Tibial nerve (tissue), 4 donors: ENCODE measurements at regions not wholly inside any gene's neighbourhood (a gene's known extent, or its start where the extent isn't known, plus 50 kb on each side); places are given as distances from the start of the nearest gene placed in this dataset.

Source experiments
- CTCF ChIP-seq, 5 experiments: fragments of 200-600 bp in 3 of 5; fragments of 450-650 bp in 2 of 5; sonication (generic) in 3 of 5; IDR thresholded peaks; one replicate each; pipeline ENCODE4 v1.5.1; 2016 to 2019; ENCODE audit warnings: antibody characterized with exemption in 5 of 5, mild to moderate bottlenecking in 3 of 5, moderate library complexity in 2 of 5
- EP300 ChIP-seq, 2 donors: sonication (generic); formaldehyde crosslinking; IDR thresholded peaks; one replicate each; pipeline ENCODE4 v1.6.1; 2017; ENCODE audit warnings: antibody characterized with exemption in 2 of 2, mild to moderate bottlenecking in 1 of 2
- POLR2A ChIP-seq, 2 donors: fragments of 450-650 bp; IDR thresholded peaks; one replicate each; pipeline ENCODE4 v1.6.1; 2017; ENCODE audit warnings: antibody characterized with exemption in 2 of 2, mild to moderate bottlenecking in 2 of 2, moderate library complexity in 2 of 2

- TF ChIP-seq CTCF (IDR thresholded peaks at IDR 0.05) (no peak), POLR2A (IDR thresholded peaks at IDR 0.05) (no peak), EP300 (IDR thresholded peaks at IDR 0.05) (no peak)
Observed at GRCh38 chr5:119300311-119300670, 55.5 kb upstream of the TNFAIP8 start.
